RWPE2 (cell line): ENCODE measurements at regions not wholly inside any gene's neighbourhood (a gene's known extent, or its start where the extent isn't known, plus 50 kb on each side); places are given as distances from the start of the nearest gene placed in this dataset.

Experiments used
- ATAC-seq: fragments of 200-7000 bp; cut with Tn5 transposase; 3 replicates; pipeline ENCODE4 v1.9.1; 2021; ENCODE audit warnings: low read depth
- DNase-seq: peaks from one replicate; pipeline ENCODE4 v3.0.0-alpha.2; 2020; ENCODE audit warnings: low spot score
- H3K27ac ChIP-seq: fragments of 450-650 bp; 2 replicates; pipeline ENCODE4 v1.5.1; 2017; ENCODE audit warnings: mild to moderate bottlenecking; ENCODE audit not compliant: poor library complexity, severe bottlenecking
- H3K27me3 ChIP-seq: fragments of 250-450 bp; sonication (Bioruptor Pico); 2 replicates; pipeline ENCODE4 v1.5.1; 2021; ENCODE audit warnings: mild to moderate bottlenecking, moderate library complexity; ENCODE audit not compliant: insufficient read depth, poor library complexity, severe bottlenecking
- H3K36me3 ChIP-seq: fragments of 250-450 bp; sonication (Bioruptor Pico); 2 replicates; pipeline ENCODE4 v1.5.1; 2020; ENCODE audit warnings: low read depth, mild to moderate bottlenecking, moderate library complexity
- H3K4me1 ChIP-seq: fragments of 250-450 bp; sonication (Bioruptor Pico); 2 replicates; pipeline ENCODE4 v1.5.1; 2021; ENCODE audit warnings: mild to moderate bottlenecking, moderate library complexity; ENCODE audit not compliant: insufficient read depth, poor library complexity, severe bottlenecking
- H3K4me3 ChIP-seq: fragments of 250-450 bp; sonication (Bioruptor Pico); 2 replicates; pipeline ENCODE4 v1.5.1; 2021; ENCODE audit warnings: mild to moderate bottlenecking, moderate library complexity; ENCODE audit not compliant: severe bottlenecking
- H3K9me3 ChIP-seq: fragments of 250-450 bp; sonication (Bioruptor Pico); 2 replicates; pipeline ENCODE4 v1.5.1; 2021; ENCODE audit warnings: mild to moderate bottlenecking, moderate library complexity; ENCODE audit not compliant: severe bottlenecking
- CTCF ChIP-seq: fragments of 450-650 bp; IDR thresholded peaks from one replicate; pipeline ENCODE4 v1.5.1; 2017; ENCODE audit warnings: mild to moderate bottlenecking, moderate library complexity; ENCODE audit not compliant: poor library complexity, severe bottlenecking

GRCh38 chr10:130795819-130796218 is 515.7 kb downstream of the TCERG1L start:
- Histone ChIP-seq H3K4me1 (no peaks in the 10 kb centered on the region), H3K27ac (no peak overlapping the region), H3K4me3 (no peak overlapping the region), H3K9me3 (no peaks in the 10 kb centered on the region), H3K36me3 (no peaks in the 10 kb centered on the region), H3K27me3 (no peaks in the 10 kb centered on the region)
- TF ChIP-seq CTCF: no peak
- DNase-seq (no peak), ATAC-seq (no peak)

- Histone ChIP-seq H3K36me3 (no peaks in the 10 kb centered on the region), H3K27me3 (no peaks in the 10 kb centered on the region), H3K4me3 (no peak overlapping the region), H3K4me1 (no peaks in the 10 kb centered on the region), H3K27ac (no peak overlapping the region), H3K9me3 (no peaks in the 10 kb centered on the region)
- DNase-seq (no peak), ATAC-seq (no peak)
- no peak for TF ChIP-seq CTCF
Observed at GRCh38 chr10:130799532-130799931, 512.0 kb downstream of the TCERG1L start.

- no peak for DNase-seq
- H3K27me3 ChIP-seq: no peaks in the 10 kb centered on the region
- no peak overlapping the region for H3K27ac ChIP-seq
- ATAC-seq: no peak
- no peaks in the 10 kb centered on the region for H3K4me1 ChIP-seq
- no peaks in the 10 kb centered on the region for H3K36me3 ChIP-seq
- H3K9me3 ChIP-seq: no peaks in the 10 kb centered on the region
- no peak for TF ChIP-seq CTCF
- no peak overlapping the region for H3K4me3 ChIP-seq
Observed at GRCh38 chr10:130800281-130800680, 511.2 kb downstream of the TCERG1L start.

- TF ChIP-seq CTCF: no peak
- Histone ChIP-seq H3K4me1 (no peaks in the 10 kb centered on the region), H3K27me3 (no peaks in the 10 kb centered on the region), H3K36me3 (no peaks in the 10 kb centered on the region), H3K9me3 (no peaks in the 10 kb centered on the region), H3K4me3 (no peak overlapping the region), H3K27ac (no peak overlapping the region)
- DNase-seq: no peak
- ATAC-seq: no peak
Observed at GRCh38 chr10:130801276-130801675, 510.2 kb downstream of the TCERG1L start.

GRCh38 chr10:130801784-130802183 is 509.7 kb downstream of the TCERG1L start:
- no peak for TF ChIP-seq CTCF
- H3K36me3 ChIP-seq: no peaks in the 10 kb centered on the region
- no peaks in the 10 kb centered on the region for H3K27me3 ChIP-seq
- no peak for DNase-seq
- H3K4me3 ChIP-seq: no peak overlapping the region
- no peaks in the 10 kb centered on the region for H3K4me1 ChIP-seq
- ATAC-seq: no peak
- no peak overlapping the region for H3K27ac ChIP-seq
- H3K9me3 ChIP-seq: no peaks in the 10 kb centered on the region
